ENCODE measurements at regions not wholly inside any gene's neighbourhood (a gene's known extent, or its start where the extent isn't known, plus 50 kb on each side); places are given as distances from the start of the nearest gene placed in this dataset.

DNA sequence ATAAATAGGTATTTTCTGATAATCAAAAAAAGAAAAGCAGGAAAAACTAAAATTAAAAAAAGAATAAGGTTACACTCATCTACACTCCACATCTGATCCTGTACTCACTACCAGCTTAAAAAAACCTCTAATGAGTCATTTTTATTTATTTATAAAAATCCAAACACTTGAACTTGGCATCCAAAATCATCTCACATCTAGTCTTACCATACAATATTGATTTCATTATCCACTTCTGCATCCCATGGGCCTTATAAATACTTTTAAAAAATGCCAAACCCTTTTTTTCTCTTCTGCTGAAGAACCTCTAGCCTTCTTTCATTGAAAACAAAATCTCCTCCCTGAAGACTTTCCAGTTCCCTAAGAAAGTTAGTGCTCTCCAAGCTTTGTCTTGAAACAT is 109.7 kb downstream of the TMTC3 start:
- no peak for DNase-seq (ENCODE audit: low read depth)
- H3K4me3 ChIP-seq (ENCODE audit: low read depth, low read length): no peak overlapping the region

DNA sequence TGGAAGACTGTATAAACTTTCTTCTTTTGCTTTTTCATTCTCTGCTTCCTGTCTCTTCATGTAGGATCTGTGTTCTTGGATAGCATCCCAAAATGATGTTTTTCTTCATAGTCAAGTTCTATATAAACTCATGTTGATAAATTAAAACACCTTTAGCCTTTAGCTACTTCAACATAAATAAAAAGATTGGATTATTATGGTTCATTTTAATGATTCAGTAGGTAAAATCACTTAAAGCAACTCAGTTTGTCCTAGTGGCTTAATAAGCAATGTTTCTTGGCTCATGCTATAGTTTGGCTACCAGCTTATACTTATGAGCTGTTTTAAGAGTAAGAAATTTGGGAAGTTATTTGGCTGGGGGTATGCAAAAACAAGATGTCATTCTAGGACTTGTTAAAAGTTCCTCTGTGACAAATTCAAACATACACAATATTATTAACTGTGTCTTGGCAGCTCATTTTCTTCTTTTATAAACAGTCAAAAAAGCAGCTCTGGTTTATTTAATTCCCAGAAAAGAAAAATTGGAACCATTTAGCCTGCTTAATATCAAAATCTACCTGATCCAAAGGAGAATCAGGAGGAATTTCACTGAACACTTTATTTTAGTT is 111.4 kb downstream of the TMTC3 start:
- no peak for DNase-seq (ENCODE audit: low read depth)
- H3K4me3 ChIP-seq (ENCODE audit: low read depth, low read length): no peak overlapping the region

DNA sequence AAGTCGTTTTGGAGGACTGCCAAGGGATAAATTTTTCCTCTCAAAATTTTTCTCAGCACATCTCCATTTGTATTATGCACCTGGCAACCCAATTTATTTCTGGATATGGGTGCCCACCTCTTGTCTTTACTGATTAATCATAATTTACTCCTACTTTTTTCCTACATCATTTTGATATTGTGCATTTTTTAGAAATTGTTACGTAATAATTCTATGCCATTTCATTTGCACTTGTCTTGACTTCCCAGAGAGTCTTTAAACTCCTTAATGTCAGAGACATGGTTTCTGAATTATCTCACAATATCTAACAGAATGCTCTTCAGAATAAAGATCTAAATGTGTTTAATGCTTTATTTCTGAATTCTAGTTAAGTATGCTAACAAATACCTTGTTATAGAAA is 113.1 kb downstream of the TMTC3 start:
- no peak for DNase-seq (ENCODE audit: low read depth)
- no peak overlapping the region for H3K4me3 ChIP-seq (ENCODE audit: low read depth, low read length)

DNA sequence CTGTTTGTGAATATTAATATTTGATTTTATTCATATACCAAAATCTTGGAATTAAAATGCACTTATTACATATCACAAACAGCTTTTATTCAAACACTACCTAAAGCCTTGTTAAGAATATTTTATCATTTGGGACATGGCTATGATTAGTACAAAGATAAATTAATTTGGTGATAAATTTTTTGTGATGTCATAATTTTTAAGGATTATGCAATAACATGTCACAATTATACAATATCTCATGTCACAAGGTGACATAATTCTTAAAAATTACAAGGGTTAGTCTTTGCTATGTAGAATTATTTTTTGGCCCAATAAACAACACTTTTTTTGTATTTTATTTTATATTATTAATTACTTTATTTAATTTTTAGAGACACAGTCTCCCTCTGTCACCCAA is 113.7 kb downstream of the TMTC3 start:
- no peak for DNase-seq (ENCODE audit: low read depth)

DNA sequence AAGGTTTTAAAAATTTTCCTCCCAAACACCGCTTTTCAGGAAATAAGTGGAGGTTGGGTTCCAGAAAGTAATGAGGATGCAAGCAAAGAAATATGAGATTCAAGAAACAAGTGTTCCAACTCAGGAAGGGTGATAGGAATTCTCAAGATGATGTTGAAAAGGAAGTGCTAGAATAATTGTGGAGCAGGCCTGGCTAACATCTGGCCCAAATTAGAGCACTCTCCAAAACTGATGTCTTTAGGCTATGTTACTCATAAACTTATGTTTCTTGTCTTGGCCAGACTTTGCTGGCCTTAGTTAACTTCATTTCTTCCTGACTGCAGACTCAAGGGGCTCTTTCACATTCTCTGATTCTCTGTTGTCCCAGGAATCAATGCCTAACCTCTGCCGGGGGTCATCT is 116.3 kb downstream of the TMTC3 start:
- H3K4me3 ChIP-seq (ENCODE audit: low read depth, low read length): no peak overlapping the region
- DNase-seq (ENCODE audit: low read depth): no peak

More for the DNA sequence above, 113.7 kb downstream of the TMTC3 start:
- no peak overlapping the region for H3K4me3 ChIP-seq (ENCODE audit: low read depth, low read length)

DNA sequence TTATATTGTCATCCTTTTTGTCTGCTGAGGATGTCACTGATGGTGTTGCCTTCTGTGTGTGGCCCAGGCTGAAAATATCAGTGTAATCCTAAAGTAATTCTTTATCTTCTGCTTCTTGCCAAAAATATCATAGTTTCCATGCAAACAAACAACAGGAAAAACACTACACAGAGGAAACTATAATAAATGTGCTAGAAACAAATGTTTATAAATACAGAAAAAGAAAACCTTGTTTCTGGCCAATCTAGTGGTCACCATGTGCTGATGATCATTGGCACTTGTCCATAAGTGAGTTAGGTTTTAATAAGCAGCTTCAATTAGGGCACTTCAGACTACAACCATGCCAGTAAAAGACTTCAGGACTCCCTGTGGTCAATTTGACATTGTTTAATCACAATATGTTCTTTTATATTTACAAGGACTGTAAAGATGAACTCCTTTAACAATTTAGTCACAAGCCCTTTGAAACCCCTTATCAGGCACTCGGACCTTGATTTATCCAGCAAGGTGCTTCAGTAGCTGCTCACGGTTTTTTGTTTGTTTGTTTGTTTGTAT is 124.8 kb downstream of the TMTC3 start:
- DNase-seq (ENCODE audit: low read depth): no peak
- H3K4me3 ChIP-seq (ENCODE audit: low read depth, low read length): no peak overlapping the region

DNA sequence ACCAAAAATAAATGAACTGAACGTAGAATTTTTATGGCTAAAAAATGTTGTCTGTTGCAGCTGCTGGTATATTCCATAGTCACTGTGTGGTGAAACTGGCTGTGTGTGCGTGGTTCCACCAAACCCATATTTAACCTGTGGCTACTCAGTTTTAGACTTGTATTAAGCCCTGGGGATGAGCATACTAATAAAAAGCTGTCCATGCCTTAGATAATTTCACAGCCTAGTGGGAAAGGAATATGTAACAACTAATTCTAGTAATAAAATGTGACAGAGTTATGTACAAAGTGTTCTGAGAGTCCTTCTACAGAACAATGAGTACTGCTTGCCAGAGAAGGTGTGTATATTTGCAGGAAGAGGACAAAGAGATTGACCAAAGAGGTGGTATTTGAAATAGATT is 125.5 kb downstream of the TMTC3 start:
- DNase-seq (ENCODE audit: low read depth): no peak
- no peak overlapping the region for H3K4me3 ChIP-seq (ENCODE audit: low read depth, low read length)

DNA sequence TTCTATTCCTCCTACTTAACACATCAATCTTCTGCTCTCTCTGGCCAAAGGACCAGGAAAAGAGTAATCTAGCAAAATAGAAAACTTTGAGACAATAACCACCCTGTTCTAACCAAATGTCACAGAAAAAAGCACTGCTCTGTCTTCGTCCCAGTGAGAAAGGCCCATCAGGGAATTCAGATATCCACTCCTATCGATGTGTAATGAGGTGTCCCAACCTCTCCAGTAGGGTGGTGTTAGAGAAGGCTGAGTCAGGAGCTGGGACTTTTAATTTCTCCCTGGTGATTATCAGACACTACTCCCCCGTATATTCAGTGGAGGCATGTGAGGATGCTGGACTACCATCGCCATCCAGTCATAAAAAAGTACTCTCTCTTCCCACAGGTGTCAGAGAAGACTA is 130.3 kb downstream of the TMTC3 start:
- no peak for DNase-seq (ENCODE audit: low read depth)

DNA sequence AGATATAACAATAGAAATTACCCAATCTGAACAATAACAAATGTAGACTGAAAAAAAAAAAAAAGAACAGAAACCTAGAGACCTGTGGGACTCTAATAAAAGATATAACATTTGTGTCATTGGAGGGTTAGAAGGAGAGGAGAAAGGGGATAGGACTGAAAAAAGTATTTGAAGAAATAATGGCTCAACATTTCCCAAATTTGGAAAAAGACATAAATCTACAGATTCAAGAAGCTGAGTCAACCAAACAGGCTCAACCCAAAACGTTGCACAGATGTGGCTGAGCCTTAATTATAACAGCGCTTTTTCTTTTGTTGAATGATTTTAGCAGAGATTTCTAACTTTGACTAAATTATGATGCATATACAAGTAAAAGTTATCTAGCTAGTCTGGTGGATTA is 131.3 kb downstream of the TMTC3 start:
- H3K4me3 ChIP-seq (ENCODE audit: low read depth, low read length): no peak overlapping the region
- no peak for DNase-seq (ENCODE audit: low read depth)

More for the DNA sequence above, 130.3 kb downstream of the TMTC3 start:
- no peak overlapping the region for H3K4me3 ChIP-seq (ENCODE audit: low read depth, low read length)

DNA sequence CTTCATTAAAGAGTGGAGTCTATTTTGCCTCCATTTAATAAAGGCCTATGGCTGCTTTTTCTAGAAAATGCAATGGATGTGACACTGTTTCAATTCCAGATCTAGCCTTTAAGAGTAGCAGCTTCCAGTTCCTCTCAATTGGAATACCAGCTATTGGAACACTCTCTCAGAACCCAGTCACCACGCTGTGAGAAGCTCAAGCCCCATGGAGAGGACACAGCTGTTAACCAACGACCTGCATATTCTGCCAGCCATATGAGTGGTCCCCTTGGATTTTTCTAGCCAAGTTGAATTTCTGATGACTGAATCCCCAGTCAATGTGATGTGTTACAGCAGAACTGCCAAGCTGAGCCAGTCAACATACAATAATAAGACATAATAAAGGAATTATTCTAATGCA is 131.8 kb downstream of the TMTC3 start:
- DNase-seq (ENCODE audit: low read depth): no peak
- no peak overlapping the region for H3K4me3 ChIP-seq (ENCODE audit: low read depth, low read length)

DNA sequence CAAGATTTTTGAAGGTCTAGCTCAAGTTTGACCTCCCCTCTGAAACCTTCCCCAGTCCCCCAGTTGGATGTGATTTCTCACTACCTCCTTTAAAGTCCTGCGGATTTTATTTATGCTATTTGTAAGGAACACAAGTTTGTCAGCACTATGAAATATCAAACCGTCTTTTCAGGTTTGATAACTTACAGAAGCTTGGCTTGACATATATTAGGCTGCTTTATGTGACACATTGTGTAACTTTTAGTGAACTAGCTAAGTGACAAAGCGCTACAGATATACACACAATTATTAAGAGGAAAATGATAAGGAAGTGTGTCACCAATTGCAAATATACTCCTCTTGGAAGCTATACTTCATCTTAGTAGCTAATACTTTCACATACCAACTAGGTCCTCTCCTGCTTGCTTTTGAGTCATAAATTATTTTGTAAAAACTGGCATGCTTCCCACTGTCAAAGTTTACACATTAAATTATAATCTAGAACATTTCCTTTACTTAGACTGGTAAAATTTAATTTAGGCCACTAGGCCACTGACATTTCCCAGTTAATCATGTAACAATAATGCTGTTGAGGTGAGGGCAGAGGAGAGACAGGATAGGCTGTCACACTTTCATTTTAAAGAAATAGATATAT is 149.5 kb downstream of the TMTC3 start:
- no peak overlapping the region for H3K4me3 ChIP-seq (ENCODE audit: low read depth, low read length)
- DNase-seq (ENCODE audit: low read depth): no peak

DNA sequence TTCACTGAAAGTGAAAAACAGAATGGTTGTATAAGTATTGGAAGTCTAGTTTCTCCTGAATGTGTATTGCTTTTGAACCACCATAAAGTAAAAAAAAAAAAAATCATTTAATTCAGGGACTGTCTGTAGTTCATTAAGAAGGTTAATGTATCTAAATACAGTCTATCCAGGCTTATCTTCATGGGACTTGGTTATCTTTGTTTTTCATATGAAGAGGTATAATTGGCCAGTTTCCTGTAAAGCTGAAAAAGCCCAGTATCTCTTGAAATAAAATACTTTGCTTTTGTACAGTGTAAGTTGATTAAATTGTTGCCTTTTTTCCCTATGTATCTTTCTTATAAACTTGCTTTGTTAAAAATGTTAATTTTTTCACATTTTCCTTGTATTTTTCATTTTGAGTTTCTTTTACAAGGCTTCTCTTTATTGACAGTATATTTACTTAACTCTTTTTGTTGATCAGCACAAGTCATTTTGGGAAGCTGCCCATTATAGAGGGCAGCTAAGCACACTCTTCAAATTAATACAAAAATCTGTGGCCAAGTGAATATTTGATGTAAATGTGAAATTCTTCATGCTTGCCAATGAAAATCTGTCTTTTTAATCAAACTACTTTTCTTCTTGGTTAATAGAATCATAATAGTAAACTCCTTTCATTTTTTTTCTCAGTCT is 156.0 kb downstream of the TMTC3 start:
- no peak for DNase-seq (ENCODE audit: low read depth)
- H3K4me3 ChIP-seq (ENCODE audit: low read depth, low read length): no peak overlapping the region

DNA sequence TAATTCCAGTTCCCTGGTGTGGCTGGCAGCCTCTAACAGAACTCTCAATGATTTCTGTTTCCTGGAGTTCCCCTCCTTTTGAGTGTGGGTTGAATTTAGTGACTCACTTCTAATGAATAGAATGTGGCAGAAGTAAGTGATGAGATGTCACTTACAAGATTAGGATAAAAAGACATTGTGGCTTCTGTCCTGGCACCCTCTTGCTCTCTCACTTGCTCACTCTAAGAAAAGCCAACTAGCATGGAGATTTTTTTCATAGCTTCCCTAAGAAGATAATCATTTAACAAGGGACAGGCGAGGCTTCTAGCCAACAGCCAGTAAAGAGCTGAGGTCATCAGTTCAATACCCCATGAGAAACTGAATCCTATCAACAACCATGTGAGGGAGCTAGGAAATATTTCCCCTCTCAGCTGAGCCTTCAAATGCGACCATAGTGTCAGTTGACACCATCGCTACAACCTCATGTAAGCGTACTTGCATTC is 156.7 kb downstream of the TMTC3 start:
- DNase-seq (ENCODE audit: low read depth): peak; percentile 61
- no peak overlapping the region for H3K4me3 ChIP-seq (ENCODE audit: low read depth, low read length)

DNA sequence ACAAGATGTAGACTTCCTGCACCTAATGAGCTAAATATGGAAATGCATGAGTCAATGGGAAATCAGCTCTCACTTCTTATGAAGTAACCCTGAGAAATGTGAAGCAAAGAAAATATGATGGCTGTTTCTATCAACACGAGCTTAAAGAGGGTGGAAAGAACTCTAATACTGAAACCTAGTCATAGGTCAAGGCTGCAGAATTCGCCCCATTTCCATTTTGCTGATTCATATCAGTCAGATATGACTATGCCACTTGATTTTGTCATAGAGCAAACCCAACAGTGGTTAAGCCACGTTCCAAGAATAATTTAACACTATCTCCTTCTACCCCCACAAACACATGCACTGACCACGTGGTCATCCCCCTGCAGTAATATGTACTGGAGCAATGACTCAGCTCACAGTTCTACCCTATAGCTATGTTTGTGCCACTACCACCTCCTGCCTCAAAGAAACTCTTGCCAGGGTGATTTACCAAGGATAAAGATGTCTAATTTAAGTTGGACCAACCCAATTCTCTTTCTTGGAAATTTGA is 157.5 kb downstream of the TMTC3 start:
- DNase-seq (ENCODE audit: low read depth): peak; percentile 99
- H3K4me3 ChIP-seq (ENCODE audit: low read depth, low read length): no peak overlapping the region

DNA sequence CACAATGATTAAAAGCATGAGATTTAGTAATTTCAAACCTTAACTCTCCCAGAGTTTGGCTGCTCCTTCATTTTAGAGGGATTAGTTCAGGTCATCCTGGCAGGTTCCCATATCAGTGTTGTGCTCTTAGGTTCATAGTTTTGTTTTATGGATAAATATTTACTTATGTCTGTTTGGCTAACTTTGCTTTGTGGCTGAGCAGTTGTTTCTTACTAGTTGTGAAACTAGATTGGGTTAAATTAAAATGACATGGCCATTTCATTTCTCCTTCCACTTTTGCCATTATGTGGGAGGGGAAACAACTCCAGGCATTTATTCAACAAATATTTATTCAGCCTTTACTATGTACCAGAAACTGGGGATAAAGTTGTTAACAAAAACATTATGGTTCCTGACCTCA is 158.8 kb downstream of the TMTC3 start:
- DNase-seq (ENCODE audit: low read depth): no peak

DNA sequence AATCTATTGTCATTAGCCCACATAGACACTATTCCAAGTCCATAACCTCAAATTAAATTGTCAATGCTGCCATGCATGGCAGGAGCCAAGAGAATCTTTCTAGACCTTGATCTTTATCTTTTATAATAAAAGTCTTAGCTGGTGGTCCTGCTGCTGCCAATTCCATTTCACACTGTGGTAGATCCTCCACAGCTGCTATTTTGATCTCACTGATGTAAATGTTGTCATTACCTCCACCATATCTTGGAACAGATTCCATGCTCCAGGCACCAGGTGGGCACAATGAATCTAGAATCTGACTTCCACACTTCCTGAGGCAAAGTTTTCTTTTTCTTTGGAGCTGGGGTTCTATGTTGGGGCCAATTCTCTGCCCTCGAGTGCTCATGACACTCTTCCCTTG is 161.2 kb downstream of the TMTC3 start:
- no peak overlapping the region for H3K4me3 ChIP-seq (ENCODE audit: low read depth, low read length)
- DNase-seq (ENCODE audit: low read depth): no peak

More for the DNA sequence above, 158.8 kb downstream of the TMTC3 start:
- H3K4me3 ChIP-seq (ENCODE audit: low read depth, low read length): no peak overlapping the region

DNA sequence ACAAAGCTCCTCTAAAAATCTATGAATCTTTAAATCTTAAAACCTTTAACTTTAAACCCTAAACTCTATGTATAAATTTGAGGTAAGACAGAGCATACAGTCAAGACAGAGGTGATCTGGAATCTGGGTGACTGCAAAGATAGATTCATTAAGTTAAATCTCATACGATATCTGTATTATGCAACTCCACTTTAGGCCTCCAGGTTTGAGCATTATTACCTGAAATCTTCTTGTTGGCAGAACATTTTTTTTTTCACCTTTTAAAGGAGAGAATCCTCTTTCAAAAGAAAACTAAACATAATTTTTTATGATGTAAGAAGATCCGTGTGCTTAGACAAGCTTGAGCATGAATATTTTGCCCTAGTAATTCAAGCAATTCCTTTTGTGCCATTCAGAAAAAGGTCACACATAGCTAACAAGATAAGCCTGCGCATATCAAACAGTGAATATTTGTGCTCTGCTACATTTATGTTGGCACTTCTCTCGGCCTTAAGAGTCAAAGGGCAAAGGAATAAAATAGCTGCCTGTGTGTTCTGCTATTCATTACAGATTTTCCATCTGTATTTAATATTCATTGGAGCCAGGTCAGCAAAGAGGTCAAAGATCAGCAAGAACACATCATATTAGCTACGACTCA is 163.3 kb downstream of the TMTC3 start:
- DNase-seq (ENCODE audit: low read depth): no peak
- no peak overlapping the region for H3K4me3 ChIP-seq (ENCODE audit: low read depth, low read length)

DNA sequence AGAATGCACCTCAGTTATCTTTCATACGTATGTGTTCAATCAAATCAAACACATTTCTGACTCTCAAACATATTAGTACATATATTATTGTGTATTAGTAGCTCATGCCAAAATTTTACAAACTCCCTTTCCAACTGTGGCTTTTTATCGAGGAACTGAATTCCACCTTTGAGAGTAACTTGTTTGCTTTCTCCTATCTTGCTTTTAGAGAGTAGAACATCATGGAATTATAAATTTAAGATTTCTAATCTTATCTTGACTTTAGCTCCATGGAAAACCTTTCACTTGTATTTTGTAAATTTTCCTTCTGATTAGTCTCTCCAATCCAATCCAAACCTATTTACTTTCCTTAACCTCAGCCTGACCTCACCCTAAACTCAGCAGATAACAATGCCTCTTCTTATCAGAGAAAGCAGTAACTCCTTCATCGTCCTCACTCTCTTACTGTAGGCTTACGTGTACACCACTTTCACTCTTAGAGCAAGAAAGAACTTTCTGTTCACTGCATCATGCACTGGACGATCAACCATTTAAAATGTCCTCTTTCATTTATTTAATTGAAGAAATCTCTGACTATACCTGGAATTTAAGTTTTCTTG is 164.5 kb downstream of the TMTC3 start:
- no peak for DNase-seq (ENCODE audit: low read depth)
- no peak overlapping the region for H3K4me3 ChIP-seq (ENCODE audit: low read depth, low read length)

DNA sequence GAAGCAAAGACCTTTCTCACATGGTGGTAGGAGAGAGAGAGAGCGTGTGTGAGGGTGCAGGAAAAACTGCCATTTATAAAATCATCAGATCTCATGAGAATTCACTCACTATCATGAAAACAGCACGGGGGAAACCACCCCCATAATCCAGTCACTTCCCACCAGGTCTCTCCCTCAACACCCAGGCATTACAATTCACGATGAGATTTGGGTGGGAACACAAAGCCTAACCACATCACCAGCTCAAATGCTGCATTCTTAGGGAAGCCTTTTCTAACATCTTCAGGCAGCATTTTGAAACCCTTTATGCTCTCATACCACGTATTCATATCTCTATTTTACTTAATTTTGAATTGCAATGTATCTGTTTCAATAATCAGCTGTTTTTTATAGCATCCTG is 165.9 kb downstream of the TMTC3 start:
- DNase-seq (ENCODE audit: low read depth): no peak
- no peak overlapping the region for H3K4me3 ChIP-seq (ENCODE audit: low read depth, low read length)

DNA sequence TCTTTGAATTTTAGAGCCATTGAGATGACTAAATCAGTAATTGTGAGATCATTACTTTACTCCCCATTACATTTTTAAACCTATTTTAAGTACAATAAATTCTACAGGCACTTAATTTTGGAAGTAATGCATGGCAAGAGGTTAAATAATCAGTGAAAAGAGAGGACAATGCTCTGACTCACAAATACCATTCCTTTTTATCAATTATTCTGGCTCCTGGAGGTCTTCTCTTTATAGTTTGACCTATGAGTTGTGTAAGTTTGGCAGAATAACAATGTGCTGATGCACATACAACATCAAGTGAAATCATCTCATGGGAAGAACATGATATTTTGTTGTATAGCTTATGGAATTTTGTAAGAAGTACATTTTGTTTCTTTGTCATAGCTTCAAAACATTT is 166.7 kb downstream of the TMTC3 start:
- no peak overlapping the region for H3K4me3 ChIP-seq (ENCODE audit: low read depth, low read length)
- peak; percentile 98 for DNase-seq (ENCODE audit: low read depth)
